SK-N-SH treated with all-trans-retinoic acid at 6 μM for 48 hours (cell line): ENCODE measurements at regions not wholly inside any gene's neighbourhood (a gene's known extent, or its start where the extent isn't known, plus 50 kb on each side); places are given as distances from the start of the nearest gene placed in this dataset.

Experiments
- ATAC-seq: fragments of 200-7000 bp; cut with Tn5 transposase; 3 replicates; pipeline ENCODE4 v1.9.1; 2020; ENCODE audit warnings: mild to moderate bottlenecking, moderate library complexity
- BACH2 ChIP-seq: fragments of 250-450 bp; sonication (Bioruptor Pico); IDR thresholded peaks from 2 replicates; pipeline ENCODE4 v1.9.0; 2021; ENCODE audit warnings: mild to moderate bottlenecking, borderline replicate concordance
- CREB5 ChIP-seq: fragments of 250-450 bp; sonication (Bioruptor Pico); IDR thresholded peaks from 2 replicates; pipeline ENCODE4 v1.5.1; 2020; ENCODE audit warnings: low read depth, mild to moderate bottlenecking, moderate library complexity
- CSDC2 ChIP-seq: fragments of 250-450 bp; sonication (Bioruptor Pico); IDR thresholded peaks from 2 replicates; pipeline ENCODE4 v1.5.0; 2020; ENCODE audit warnings: mild to moderate bottlenecking, moderate library complexity
- CSRNP3 ChIP-seq: fragments of 250-450 bp; sonication (Bioruptor Pico); IDR thresholded peaks from 2 replicates; pipeline ENCODE4 v1.5.1; 2021; ENCODE audit warnings: mild to moderate bottlenecking, moderate library complexity
- GLIS3 ChIP-seq: fragments of 250-450 bp; sonication (Bioruptor Pico); IDR thresholded peaks from 2 replicates; pipeline ENCODE4 v1.5.0; 2020; ENCODE audit warnings: mild to moderate bottlenecking, moderate library complexity
- ISL1 ChIP-seq: fragments of 250-450 bp; sonication (Bioruptor Pico); IDR thresholded peaks from 2 replicates; pipeline ENCODE4 v2.1.2; 2022; ENCODE audit warnings: mild to moderate bottlenecking, moderate library complexity
- OSR1 ChIP-seq: fragments of 250-450 bp; sonication (Bioruptor Pico); IDR thresholded peaks from 2 replicates; pipeline ENCODE4 v1.8.0; 2022; ENCODE audit warnings: moderate library complexity, mild to moderate bottlenecking, inconsistent platforms
- PATZ1 ChIP-seq: fragments of 250-450 bp; sonication (Bioruptor Pico); IDR thresholded peaks from 2 replicates; pipeline ENCODE4 v1.8.0; 2020; ENCODE audit warnings: mild to moderate bottlenecking, moderate library complexity, borderline replicate concordance
- POU6F1 ChIP-seq: fragments of 250-450 bp; sonication (Bioruptor Pico); IDR thresholded peaks from 2 replicates; pipeline ENCODE4 v1.8.0; 2021; ENCODE audit warnings: low read depth, mild to moderate bottlenecking, moderate library complexity, borderline replicate concordance
- PPARA ChIP-seq: fragments of 250-450 bp; sonication (Bioruptor Pico); IDR thresholded peaks from 2 replicates; pipeline ENCODE4 v1.5.0; 2020; ENCODE audit warnings: mild to moderate bottlenecking, borderline replicate concordance
- RARB ChIP-seq: fragments of 250-450 bp; sonication (Bioruptor Pico); IDR thresholded peaks from 2 replicates; pipeline ENCODE4 v1.8.0; 2021; ENCODE audit warnings: mild to moderate bottlenecking, moderate library complexity
- SNAI2 ChIP-seq: fragments of 250-450 bp; sonication (Bioruptor Pico); IDR thresholded peaks from 2 replicates; pipeline ENCODE4 v1.5.0; 2020; ENCODE audit warnings: mild to moderate bottlenecking, moderate library complexity
- TCF4 ChIP-seq: fragments of 250-450 bp; sonication (Bioruptor Pico); IDR thresholded peaks from 2 replicates; pipeline ENCODE4 v1.8.0; 2021; ENCODE audit warnings: mild to moderate bottlenecking, moderate library complexity, borderline replicate concordance
- TOX ChIP-seq: fragments of 250-450 bp; sonication (Bioruptor Pico); IDR thresholded peaks from 2 replicates; pipeline ENCODE4 v1.8.0; 2021; ENCODE audit warnings: mild to moderate bottlenecking, moderate library complexity, borderline replicate concordance
- TSHZ2 ChIP-seq: fragments of 250-450 bp; sonication (Bioruptor Pico); IDR thresholded peaks from 2 replicates; pipeline ENCODE4 v1.5.0; 2020; ENCODE audit warnings: mild to moderate bottlenecking, moderate library complexity
- ZC3H10 ChIP-seq: fragments of 250-450 bp; sonication (Bioruptor Pico); IDR thresholded peaks from 2 replicates; pipeline ENCODE4 v1.5.1; 2021; ENCODE audit warnings: mild to moderate bottlenecking, moderate library complexity
- ZFP3 ChIP-seq: fragments of 250-450 bp; sonication (Bioruptor Pico); IDR thresholded peaks from 2 replicates; pipeline ENCODE4 v1.5.0; 2020; ENCODE audit warnings: mild to moderate bottlenecking, moderate library complexity
- ZFP30 ChIP-seq: fragments of 450-650 bp; formaldehyde crosslinking; IDR thresholded peaks from 2 replicates; pipeline ENCODE4 v1.5.0; 2022; ENCODE audit warnings: mild to moderate bottlenecking, moderate library complexity
- ZNF565 ChIP-seq: fragments of 450-650 bp; formaldehyde crosslinking; conservative IDR thresholded peaks from 2 replicates; pipeline ENCODE4 v1.5.0; 2020; ENCODE audit warnings: low read depth, mild to moderate bottlenecking, moderate library complexity
- ZNF70 ChIP-seq: fragments of 450-650 bp; formaldehyde crosslinking; IDR thresholded peaks from 2 replicates; pipeline ENCODE4 v1.5.0; 2020; ENCODE audit warnings: mild to moderate bottlenecking, moderate library complexity
- ZNF8 ChIP-seq: fragments of 450-650 bp; formaldehyde crosslinking; IDR thresholded peaks from 2 replicates; pipeline ENCODE4 v1.5.0; 2020; ENCODE audit warnings: mild to moderate bottlenecking, moderate library complexity

- no peak for TF ChIP-seq ZNF70 (CRISPR knock-in tag)
- TF ChIP-seq TCF4 (CRISPR knock-in tag): no peak
- no peak for TF ChIP-seq BACH2
- TF ChIP-seq ZNF8 (CRISPR knock-in tag): no peak
- no peak for TF ChIP-seq ISL1 (CRISPR knock-in tag)
Observed at GRCh38 chr13:111506621-111507020, 186.2 kb downstream of the TEX29 start (continued).

GRCh38 chr13:111508164-111508870 lies 187.9 kb downstream of the TEX29 start:
- no peak for ATAC-seq
- TF ChIP-seq SNAI2 (CRISPR knock-in tag) (no peak), PATZ1 (CRISPR knock-in tag) (no peak), ZFP3 (CRISPR knock-in tag) (no peak), ISL1 (CRISPR knock-in tag) (no peak)

- no peak for ATAC-seq
- no peak for TF ChIP-seq ZNF70 (CRISPR knock-in tag)
- no peak for TF ChIP-seq PPARA
- TF ChIP-seq TSHZ2 (CRISPR knock-in tag): no peak
- no peak for TF ChIP-seq OSR1 (CRISPR knock-in tag)
- TF ChIP-seq CREB5 (CRISPR knock-in tag): no peak
- no peak for TF ChIP-seq GLIS3
- no peak for TF ChIP-seq ZFP3 (CRISPR knock-in tag)
- no peak for TF ChIP-seq ZNF8 (CRISPR knock-in tag)
- TF ChIP-seq ZFP30 (CRISPR knock-in tag): no peak
- TF ChIP-seq RARB (CRISPR knock-in tag): no peak
- no peak for TF ChIP-seq ISL1 (CRISPR knock-in tag)
- TF ChIP-seq CSRNP3 (CRISPR knock-in tag): no peak
- no peak for TF ChIP-seq POU6F1 (CRISPR knock-in tag)
- no peak for TF ChIP-seq ZC3H10 (CRISPR knock-in tag)
- no peak for TF ChIP-seq ZNF565 (CRISPR knock-in tag)
- TF ChIP-seq TOX (CRISPR knock-in tag): no peak
- no peak for TF ChIP-seq CSDC2
Observed at GRCh38 chr13:111508902-111509509, 188.6 kb downstream of the TEX29 start.
